ENCODE measurements at regions not wholly inside any gene's neighbourhood (a gene's known extent, or its start where the extent isn't known, plus 50 kb on each side); places are given as distances from the start of the nearest gene placed in this dataset.

GRCh38 chr17:53061446-53061845 is 761.3 kb upstream of the KIF2B start:
- no peaks in the 10 kb centered on the region for H3K4me1 Mint-ChIP-seq (ENCODE audit: low read depth)
- intact Hi-C loops (cut with micrococcal nuclease) = no loop called here
- no peak overlapping the region for H3K27ac Mint-ChIP-seq
- H3K4me3 Mint-ChIP-seq = no peak overlapping the region
- H3K36me3 Mint-ChIP-seq (ENCODE audit: low read depth) = no peaks in the 10 kb centered on the region
- no peaks in the 10 kb centered on the region for H3K27me3 Mint-ChIP-seq
- H3K9me3 Mint-ChIP-seq = peaks cover 12% of the 10 kb centered on the region

- no peaks in the 10 kb centered on the region for H3K27me3 Mint-ChIP-seq
- H3K36me3 Mint-ChIP-seq (ENCODE audit: low read depth) = no peaks in the 10 kb centered on the region
- intact Hi-C loops (cut with micrococcal nuclease) = no loop called here
- peaks cover 12% of the 10 kb centered on the region for H3K9me3 Mint-ChIP-seq
- H3K27ac Mint-ChIP-seq = no peak overlapping the region
- H3K4me3 Mint-ChIP-seq = no peak overlapping the region
- no peaks in the 10 kb centered on the region for H3K4me1 Mint-ChIP-seq (ENCODE audit: low read depth)
Measured at GRCh38 chr17:53058031-53058430, 764.7 kb upstream of the KIF2B start.

- no peak overlapping the region for H3K27ac Mint-ChIP-seq
- no peaks in the 10 kb centered on the region for H3K4me1 Mint-ChIP-seq (ENCODE audit: low read depth)
- H3K9me3 Mint-ChIP-seq = peaks cover 58% of the 10 kb centered on the region
- no peaks in the 10 kb centered on the region for H3K36me3 Mint-ChIP-seq (ENCODE audit: low read depth)
- no peak overlapping the region for H3K4me3 Mint-ChIP-seq
- intact Hi-C loops (cut with micrococcal nuclease) = no loop called here
- no peaks in the 10 kb centered on the region for H3K27me3 Mint-ChIP-seq
Measured at GRCh38 chr17:53046781-53047180, 775.9 kb upstream of the KIF2B start.

- H3K27ac Mint-ChIP-seq = no peak overlapping the region
Measured at GRCh38 chr17:53039981-53040380, 782.7 kb upstream of the KIF2B start.

GRCh38 chr17:53033297-53033696 is 789.4 kb upstream of the KIF2B start:
- H3K4me3 Mint-ChIP-seq = no peak overlapping the region
- no peaks in the 10 kb centered on the region for H3K4me1 Mint-ChIP-seq (ENCODE audit: low read depth)
- intact Hi-C loops (cut with micrococcal nuclease) = no loop called here
- H3K9me3 Mint-ChIP-seq = no peaks in the 10 kb centered on the region
- no peaks in the 10 kb centered on the region for H3K27me3 Mint-ChIP-seq
- H3K36me3 Mint-ChIP-seq (ENCODE audit: low read depth) = no peaks in the 10 kb centered on the region
- H3K27ac Mint-ChIP-seq = no peak overlapping the region

More at GRCh38 chr17:53039981-53040380, 782.7 kb upstream of the KIF2B start:
- H3K4me3 Mint-ChIP-seq = no peak overlapping the region
- no peaks in the 10 kb centered on the region for H3K36me3 Mint-ChIP-seq (ENCODE audit: low read depth)
- H3K27me3 Mint-ChIP-seq = no peaks in the 10 kb centered on the region
- peaks cover 14% of the 10 kb centered on the region for H3K9me3 Mint-ChIP-seq
- intact Hi-C loops (cut with micrococcal nuclease) = no loop called here
- H3K4me1 Mint-ChIP-seq (ENCODE audit: low read depth) = no peaks in the 10 kb centered on the region

- no peak overlapping the region for H3K4me3 Mint-ChIP-seq
- H3K36me3 Mint-ChIP-seq (ENCODE audit: low read depth) = no peaks in the 10 kb centered on the region
- no peaks in the 10 kb centered on the region for H3K27me3 Mint-ChIP-seq
- H3K9me3 Mint-ChIP-seq = no peaks in the 10 kb centered on the region
- no peaks in the 10 kb centered on the region for H3K4me1 Mint-ChIP-seq (ENCODE audit: low read depth)
- no peak overlapping the region for H3K27ac Mint-ChIP-seq
- intact Hi-C loops (cut with micrococcal nuclease) = no loop called here
Measured at GRCh38 chr17:53032861-53033271, 789.9 kb upstream of the KIF2B start.

- Mint-ChIP-seq H3K27me3 (no peaks in the 10 kb centered on the region), H3K27ac (no peak overlapping the region), H3K36me3 (ENCODE audit: low read depth) (no peaks in the 10 kb centered on the region), H3K9me3 (peaks cover 31% of the 10 kb centered on the region), H3K4me1 (ENCODE audit: low read depth) (no peaks in the 10 kb centered on the region), H3K4me3 (no peak overlapping the region)
- intact Hi-C loops (cut with micrococcal nuclease) = no loop called here
Measured at GRCh38 chr17:53017227-53017626, 805.5 kb upstream of the KIF2B start.

GRCh38 chr17:53016085-53016484 is 806.6 kb upstream of the KIF2B start:
- no peak overlapping the region for H3K4me3 Mint-ChIP-seq
- no peaks in the 10 kb centered on the region for H3K36me3 Mint-ChIP-seq (ENCODE audit: low read depth)
- H3K27ac Mint-ChIP-seq = no peak overlapping the region
- peaks cover 31% of the 10 kb centered on the region for H3K9me3 Mint-ChIP-seq
- intact Hi-C loops (cut with micrococcal nuclease) = no loop called here
- H3K27me3 Mint-ChIP-seq = no peaks in the 10 kb centered on the region
- no peaks in the 10 kb centered on the region for H3K4me1 Mint-ChIP-seq (ENCODE audit: low read depth)

- intact Hi-C loops (cut with micrococcal nuclease) = no loop called here
Measured at GRCh38 chr17:53012364-53012763, 810.4 kb upstream of the KIF2B start.

GRCh38 chr17:53006006-53006405 is 816.7 kb upstream of the KIF2B start:
- Mint-ChIP-seq H3K4me3 (no peak overlapping the region), H3K4me1 (ENCODE audit: low read depth) (no peaks in the 10 kb centered on the region)
- intact Hi-C loops (cut with micrococcal nuclease) = no loop called here

More at GRCh38 chr17:53012364-53012763, 810.4 kb upstream of the KIF2B start:
- Mint-ChIP-seq H3K4me1 (ENCODE audit: low read depth) (no peaks in the 10 kb centered on the region), H3K27me3 (no peaks in the 10 kb centered on the region), H3K36me3 (ENCODE audit: low read depth) (no peaks in the 10 kb centered on the region), H3K9me3 (peaks cover 5% of the 10 kb centered on the region), H3K27ac (no peak overlapping the region), H3K4me3 (no peak overlapping the region)

GRCh38 chr17:53004902-53005301 is 817.8 kb upstream of the KIF2B start:
- Mint-ChIP-seq H3K27ac (no peak overlapping the region), H3K27me3 (no peaks in the 10 kb centered on the region), H3K36me3 (ENCODE audit: low read depth) (no peaks in the 10 kb centered on the region), H3K4me1 (ENCODE audit: low read depth) (no peaks in the 10 kb centered on the region), H3K9me3 (no peaks in the 10 kb centered on the region), H3K4me3 (no peak overlapping the region)
- intact Hi-C loops (cut with micrococcal nuclease) = no loop called here

More at GRCh38 chr17:53006006-53006405, 816.7 kb upstream of the KIF2B start:
- Mint-ChIP-seq H3K36me3 (ENCODE audit: low read depth) (no peaks in the 10 kb centered on the region), H3K27me3 (no peaks in the 10 kb centered on the region), H3K9me3 (no peaks in the 10 kb centered on the region), H3K27ac (no peak overlapping the region)

- intact Hi-C loops (cut with micrococcal nuclease) = no loop called here
- Mint-ChIP-seq H3K27me3 (no peaks in the 10 kb centered on the region), H3K27ac (no peak overlapping the region), H3K36me3 (ENCODE audit: low read depth) (no peaks in the 10 kb centered on the region), H3K9me3 (peaks cover 26% of the 10 kb centered on the region), H3K4me3 (no peak overlapping the region), H3K4me1 (ENCODE audit: low read depth) (no peaks in the 10 kb centered on the region)
Measured at GRCh38 chr17:52995881-52996280, 826.8 kb upstream of the KIF2B start.

GRCh38 chr17:52995147-52995546 is 827.6 kb upstream of the KIF2B start:
- H3K4me1 Mint-ChIP-seq (ENCODE audit: low read depth) = no peaks in the 10 kb centered on the region
- intact Hi-C loops (cut with micrococcal nuclease) = no loop called here
- H3K36me3 Mint-ChIP-seq (ENCODE audit: low read depth) = no peaks in the 10 kb centered on the region
- no peak overlapping the region for H3K27ac Mint-ChIP-seq
- H3K4me3 Mint-ChIP-seq = no peak overlapping the region
- no peaks in the 10 kb centered on the region for H3K27me3 Mint-ChIP-seq
- H3K9me3 Mint-ChIP-seq = peaks cover 26% of the 10 kb centered on the region

GRCh38 chr17:52986056-52986662 is 827.6 kb upstream of the CA10 start:
- no peak overlapping the region for H3K4me3 Mint-ChIP-seq
- intact Hi-C loops (cut with micrococcal nuclease) = no loop called here
- H3K27ac Mint-ChIP-seq = no peak overlapping the region
- H3K4me1 Mint-ChIP-seq (ENCODE audit: low read depth) = no peaks in the 10 kb centered on the region
- H3K9me3 Mint-ChIP-seq = peaks cover 9% of the 10 kb centered on the region
- no peaks in the 10 kb centered on the region for H3K27me3 Mint-ChIP-seq
- no peaks in the 10 kb centered on the region for H3K36me3 Mint-ChIP-seq (ENCODE audit: low read depth)

- Mint-ChIP-seq H3K4me1 (ENCODE audit: low read depth) (no peaks in the 10 kb centered on the region), H3K36me3 (ENCODE audit: low read depth) (no peaks in the 10 kb centered on the region), H3K27ac (no peak overlapping the region), H3K27me3 (no peaks in the 10 kb centered on the region), H3K9me3 (peaks cover 9% of the 10 kb centered on the region), H3K4me3 (no peak overlapping the region)
- intact Hi-C loops (cut with micrococcal nuclease) = no loop called here
Measured at GRCh38 chr17:52982331-52982730, 823.8 kb upstream of the CA10 start.

Data from dendritic cell treated with granulocyte-macrophage colony-stimulating factor and Interleukin-4, amounts not matched to agents 40 ng/mL and 50 ng/mL, for 4 days (primary cell).